HTR-8/SVneo (cell line): ENCODE measurements at regions not wholly inside any gene's neighbourhood (a gene's known extent, or its start where the extent isn't known, plus 50 kb on each side); places are given as distances from the start of the nearest gene placed in this dataset.
A peak's percentile ranks its signal among the peaks of the same experiment; 100 is the strongest.
"Not testable (repeated sequence)": the region's sequence is repeated elsewhere in the genome, so short reads cannot be mapped to it uniquely, and the experiment has no call there.

Experiments
- DNase-seq: peaks from one replicate; pipeline ENCODE4 v3.0.0; 2011; ENCODE audit warnings: low spot score, mixed read lengths; ENCODE audit not compliant: insufficient read length
- FAIRE-seq: peaks from 2 replicates; lab custom pipeline; 2011; peaks lifted over from hg19 to GRCh38; lab: Jason Lieb, UNC

DNA sequence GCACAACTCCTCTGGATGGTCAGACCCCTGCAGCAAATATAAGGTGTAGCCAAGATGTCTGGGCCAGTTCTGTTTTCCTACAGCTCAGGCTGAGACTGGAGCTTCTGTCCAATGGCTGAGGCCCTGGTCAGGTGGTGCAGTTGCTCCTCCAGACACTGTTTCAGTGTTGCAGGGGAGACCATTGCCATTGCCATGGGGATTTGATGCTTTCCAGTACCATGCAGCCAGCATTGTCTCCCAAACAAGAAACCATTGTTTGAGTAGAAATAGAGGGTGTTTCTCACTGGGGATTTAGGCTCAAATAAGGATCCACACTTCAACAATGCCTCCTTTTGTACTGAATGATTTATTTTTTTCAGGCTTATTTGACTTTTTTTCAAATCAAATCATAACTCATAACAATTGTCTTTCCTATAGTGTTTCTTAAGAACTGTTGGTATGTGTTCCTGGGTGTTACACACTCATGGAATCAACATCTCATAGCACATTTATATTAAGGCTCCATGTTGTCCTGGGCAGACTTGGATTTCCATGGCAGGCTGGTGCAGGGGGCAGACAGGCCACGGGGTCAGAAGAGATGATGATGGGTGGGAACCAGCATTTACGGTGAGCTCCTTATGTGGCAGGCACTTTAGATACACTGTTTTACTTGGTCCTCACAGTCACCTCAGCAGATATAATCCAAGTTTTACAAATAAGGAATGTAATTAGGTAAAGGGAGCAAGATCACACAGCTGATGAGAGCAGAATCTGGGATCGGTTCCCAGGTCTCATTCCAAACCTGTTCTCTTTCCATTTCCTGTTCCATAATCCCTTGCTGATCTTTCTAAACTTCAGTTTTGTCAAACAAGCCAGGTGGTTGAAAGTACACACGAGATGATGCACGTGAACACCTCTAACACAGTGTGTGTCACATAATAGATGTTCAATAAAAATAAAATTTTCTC is 95.9 kb upstream of the GNAQ start:
- FAIRE-seq, result no peak
- DNase-seq, result no peak

DNA sequence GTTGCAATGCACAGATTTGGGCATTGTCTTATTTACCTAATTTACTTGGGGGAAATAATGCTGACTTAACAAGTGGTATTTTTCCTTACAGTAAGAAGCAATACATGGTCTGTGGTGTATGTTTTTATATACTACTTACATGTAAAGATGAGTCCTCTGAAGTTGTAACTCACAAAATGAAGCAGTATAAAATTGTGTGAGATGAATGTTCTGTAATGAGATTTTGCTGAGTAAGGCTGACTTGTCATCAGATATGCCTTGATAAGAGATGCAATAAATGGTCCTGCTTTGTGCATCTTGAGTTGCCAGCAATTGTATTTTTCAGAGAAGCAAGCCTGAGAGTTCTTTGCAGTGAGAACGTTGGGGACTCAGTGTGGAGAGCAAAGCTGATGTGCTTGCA is 92.2 kb upstream of the GNAQ start:
- no peak for DNase-seq
- FAIRE-seq, result no peak

DNA sequence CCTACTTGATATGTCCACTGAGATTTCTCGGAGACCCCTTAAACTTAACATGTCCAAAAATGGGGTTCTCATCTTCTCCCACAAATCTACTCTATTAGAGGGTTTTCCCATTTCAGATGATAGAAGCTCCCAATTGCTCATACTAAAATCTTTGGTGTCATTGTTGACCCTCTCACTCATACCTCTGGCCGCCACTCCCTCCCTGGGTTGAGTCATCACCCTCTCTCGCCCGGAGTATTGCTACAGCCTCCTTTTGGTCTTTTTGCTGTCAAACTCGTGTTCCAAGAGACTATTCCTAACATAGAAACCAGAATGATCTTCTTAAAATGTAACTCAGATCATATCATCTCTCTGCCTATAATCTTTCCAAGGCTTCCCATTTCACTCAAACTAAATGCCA is 91.0 kb upstream of the GNAQ start:
- DNase-seq (no peak), FAIRE-seq (no peak)

DNA sequence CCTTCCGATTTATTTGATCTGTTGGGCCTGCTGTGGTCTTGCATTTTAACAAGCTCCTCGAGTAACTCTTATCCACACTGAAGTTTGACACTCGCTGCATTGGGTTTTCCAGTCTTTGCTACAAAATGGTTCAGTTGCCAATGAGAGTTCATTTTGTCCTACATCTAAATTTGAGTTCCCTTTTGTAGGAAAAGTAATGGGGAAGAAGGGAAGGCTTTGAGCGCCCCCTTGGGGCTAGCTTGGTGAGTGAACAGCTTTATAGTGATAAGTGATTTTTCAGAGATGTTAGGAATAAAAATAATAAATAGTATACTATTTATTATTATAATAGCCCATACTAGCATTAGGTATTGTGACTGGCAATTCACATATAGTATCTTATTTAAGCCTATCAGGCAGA is 89.9 kb upstream of the GNAQ start:
- DNase-seq (peak; percentile 29), FAIRE-seq (no peak)

DNA sequence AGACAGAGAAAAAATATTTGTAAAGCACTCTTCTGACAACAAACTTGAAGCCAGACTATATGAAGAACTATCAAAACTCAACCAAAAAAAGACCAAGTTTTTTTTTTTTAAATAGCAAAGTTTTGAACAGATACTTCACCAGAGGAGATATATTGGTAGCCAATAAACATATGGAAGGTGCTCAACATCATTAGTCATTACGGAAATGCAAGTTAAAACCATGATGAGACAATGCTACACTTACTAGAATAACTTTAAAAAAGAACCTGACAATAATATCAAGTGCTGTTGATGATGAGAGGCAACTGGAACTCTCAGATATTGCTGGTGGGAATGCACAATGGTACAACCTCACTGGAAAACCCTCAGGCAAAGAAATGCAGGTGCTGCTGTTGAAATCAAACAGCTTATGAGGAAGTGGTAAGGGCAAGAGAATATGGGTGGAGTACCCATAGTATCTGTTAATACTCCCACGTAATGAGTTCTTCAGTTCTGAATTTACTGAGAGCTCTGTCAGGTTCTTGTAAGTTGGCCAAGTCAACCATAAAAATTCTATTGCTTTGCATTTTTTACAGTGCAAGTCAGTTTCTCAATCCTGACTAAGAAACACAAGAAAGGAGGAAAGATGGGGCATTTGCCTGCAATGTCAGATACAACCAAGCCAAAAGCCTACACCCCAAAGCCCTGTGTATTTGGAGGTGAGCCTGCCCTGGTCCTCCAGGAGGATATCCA is 87.3 kb upstream of the GNAQ start:
- FAIRE-seq, result no peak
- DNase-seq, result no peak

DNA sequence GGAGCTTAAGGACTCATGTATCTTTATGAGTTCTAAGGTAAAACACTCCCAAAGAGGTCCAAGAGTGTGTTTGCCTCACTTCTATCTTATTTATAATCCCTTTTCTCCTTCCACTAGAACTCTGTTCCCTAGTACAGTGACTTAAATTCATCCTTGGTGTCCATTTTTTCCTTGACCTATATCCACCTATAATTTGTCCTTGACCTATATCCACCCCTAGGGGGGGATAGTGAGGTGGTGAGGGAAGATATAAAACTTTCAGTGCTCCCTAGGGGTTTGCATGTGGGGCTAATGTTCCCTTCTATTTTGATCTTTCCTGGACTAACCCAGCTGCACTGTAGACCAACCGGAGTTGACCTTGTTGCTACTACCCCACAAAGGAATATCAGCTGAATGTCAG is 83.5 kb upstream of the GNAQ start:
- FAIRE-seq (no peak), DNase-seq (no peak)

DNA sequence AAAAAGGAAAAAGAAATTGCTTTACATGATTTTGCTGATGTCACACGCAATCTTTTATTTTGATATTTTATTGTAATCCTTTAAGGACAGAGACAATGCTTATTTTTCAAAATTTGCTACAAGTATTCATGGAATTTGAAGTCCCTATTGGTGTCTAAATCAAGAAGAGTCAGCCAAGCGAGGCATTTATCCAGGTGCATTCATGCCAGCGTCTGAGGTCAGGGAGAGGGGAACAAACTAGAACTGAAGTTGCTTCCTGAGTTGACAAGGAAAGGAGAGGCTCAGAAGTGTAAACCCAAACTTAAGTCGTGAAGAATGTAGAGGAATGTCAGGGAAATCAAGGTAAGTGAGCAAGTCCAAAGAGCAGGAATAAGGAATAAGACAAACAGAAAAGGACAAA is 83.0 kb upstream of the GNAQ start:
- no peak for DNase-seq
- FAIRE-seq, result no peak

DNA sequence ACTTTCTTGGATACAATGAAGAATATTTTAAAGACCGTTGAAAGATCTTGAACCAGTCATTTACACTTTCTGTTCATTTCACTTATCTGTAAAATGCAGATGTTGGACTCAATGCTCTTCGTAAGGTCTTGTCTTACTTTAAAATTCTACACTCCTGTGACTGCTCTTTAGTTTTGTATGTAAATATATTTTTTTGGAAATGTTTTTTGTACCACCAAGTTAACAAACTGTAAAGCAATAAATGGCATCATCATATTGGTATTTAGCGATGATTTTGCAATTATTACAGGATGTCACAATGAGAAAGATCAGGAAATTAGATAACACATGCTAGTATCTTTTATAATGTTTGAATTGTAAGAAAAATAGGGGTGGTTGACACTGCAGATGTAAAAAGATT is 80.8 kb upstream of the GNAQ start:
- FAIRE-seq (no peak), DNase-seq (no peak)

DNA sequence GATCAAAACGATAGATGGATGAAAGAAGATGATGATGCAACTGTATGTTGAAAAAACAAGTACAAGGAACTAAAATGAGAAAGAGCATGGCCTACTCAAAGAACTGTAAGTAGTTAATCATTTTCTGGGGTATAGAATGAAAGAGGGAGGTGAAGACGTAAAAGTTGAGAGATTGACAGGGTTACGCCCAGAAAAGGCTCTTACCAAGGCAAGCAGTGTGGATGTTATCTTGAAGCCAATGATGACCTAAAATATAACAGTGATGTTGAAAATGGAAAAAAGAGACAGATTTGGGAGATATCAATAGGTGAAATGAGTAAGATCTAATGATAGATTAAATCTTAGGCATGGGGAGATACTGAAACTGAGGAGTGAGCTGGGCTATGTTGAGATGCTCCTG is 80.4 kb upstream of the GNAQ start:
- FAIRE-seq (no peak), DNase-seq (no peak)

DNA sequence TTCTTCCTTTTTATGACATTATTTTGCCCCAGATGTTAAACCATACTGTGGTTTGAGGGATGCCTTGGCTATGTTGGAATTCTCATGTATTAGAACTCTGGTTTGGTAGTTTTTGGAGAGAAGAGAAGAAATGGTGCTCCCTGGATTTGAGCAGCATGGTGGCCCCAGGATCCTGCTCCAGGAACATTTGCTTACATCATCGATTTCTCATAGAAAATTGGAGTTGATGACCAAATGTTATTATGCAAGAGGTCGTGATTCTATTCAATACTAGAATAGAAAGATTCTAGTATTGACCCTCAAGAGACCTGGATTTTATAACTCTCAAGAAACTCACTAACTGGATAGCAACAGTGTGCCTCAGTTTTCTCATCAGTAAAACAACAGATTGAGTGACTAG is 77.5 kb upstream of the GNAQ start:
- FAIRE-seq, result no peak
- DNase-seq, result no peak

DNA sequence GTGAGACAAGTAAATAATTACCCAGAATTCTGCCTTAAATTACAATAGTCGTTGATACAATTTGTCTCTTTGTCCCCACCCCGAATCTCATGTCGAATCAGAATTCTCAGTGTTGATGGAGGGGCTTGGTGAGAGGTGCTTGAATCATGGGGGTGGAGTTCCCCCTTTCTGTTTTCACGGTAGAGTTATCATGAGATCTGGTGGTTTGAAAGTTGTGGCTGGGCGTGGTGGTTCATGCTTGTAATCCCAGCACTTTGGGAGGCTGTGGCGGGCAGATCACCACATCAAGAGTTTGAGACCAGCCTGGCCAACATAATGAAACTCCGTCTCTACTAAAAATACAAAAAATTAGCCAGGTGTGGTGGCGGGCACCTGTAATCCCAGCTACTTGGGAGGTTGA is 75.0 kb upstream of the GNAQ start:
- FAIRE-seq, DNase-seq: not testable (repeated sequence)

DNA sequence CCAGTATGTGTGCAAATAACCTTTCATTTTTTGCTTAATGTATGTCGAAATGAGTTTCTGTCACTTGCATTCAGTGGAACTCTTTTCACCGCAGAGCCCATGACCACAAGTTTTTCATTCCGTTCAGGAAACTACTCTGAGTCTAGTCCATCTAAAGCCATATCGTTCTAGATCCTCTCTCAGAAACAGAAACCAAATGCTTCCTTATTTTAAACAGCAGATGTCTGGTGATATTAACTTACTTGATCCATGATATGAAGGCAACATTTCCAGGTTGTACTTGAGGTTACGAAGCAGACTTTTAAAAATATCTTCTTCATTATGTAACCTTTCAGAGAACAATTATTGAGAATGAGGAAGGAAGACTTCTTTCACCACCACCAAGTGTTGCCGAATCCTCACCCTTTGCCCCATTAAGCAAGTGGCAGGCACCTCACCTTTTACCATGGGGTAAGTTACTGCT is 72.4 kb upstream of the GNAQ start:
- FAIRE-seq, result no peak
- DNase-seq, result no peak

DNA sequence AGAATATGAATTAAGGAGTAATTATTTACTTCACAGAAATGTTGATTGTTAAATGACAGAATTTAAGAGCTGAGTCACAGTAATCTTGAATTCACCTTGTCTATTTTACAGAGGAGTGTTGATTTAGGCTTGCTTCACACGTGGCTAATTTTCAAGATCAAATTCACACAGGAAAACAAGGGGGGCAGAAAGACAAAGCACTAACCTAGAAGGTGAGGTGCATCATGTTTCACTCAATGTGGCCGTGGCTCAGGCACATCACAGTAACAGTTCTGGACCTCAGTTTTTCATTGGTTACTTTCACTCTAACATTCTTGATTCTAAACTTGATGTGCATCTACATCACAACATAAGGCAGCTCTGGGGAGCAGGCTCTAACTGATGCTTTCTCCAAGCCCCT is 69.6 kb upstream of the GNAQ start:
- FAIRE-seq (no peak), DNase-seq (no peak)

DNA sequence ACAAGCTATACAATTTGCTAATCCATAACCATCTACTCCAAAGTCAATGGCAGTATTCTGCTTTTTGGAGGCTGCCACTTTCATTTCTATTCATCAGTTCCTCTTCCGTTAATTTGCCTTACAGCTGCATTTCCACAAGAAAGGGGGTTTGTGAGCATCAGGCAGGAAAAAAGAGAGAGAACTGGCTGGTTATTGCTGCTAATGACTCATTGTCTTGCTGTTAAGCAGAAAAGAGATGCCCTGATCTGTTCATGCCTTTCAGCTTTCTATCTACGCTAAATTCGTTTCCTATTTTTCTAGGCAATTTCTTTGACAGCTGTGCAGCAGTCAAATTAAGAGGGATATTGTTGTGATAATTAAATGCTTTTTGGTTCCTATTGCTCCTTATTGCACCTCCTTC is 65.9 kb upstream of the GNAQ start:
- FAIRE-seq (no peak), DNase-seq (no peak)

DNA sequence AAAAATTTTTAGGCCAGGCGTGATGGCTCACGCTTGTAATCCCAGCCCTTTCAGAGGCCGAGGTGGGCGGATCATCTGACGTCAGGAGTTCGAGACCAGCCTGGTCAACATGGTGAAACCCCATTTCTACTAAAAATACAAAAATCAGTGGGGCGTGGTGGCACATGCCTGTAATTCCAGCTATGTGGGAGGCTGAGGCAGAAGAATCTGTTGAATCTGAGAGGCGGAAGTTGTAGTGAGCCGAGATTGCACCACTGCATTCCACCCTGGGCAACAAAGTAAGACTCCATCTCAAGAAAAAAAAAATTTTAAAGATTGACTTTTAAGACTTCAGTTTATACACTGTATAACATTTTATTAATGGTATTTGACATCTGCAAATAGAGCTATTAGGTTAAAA is 60.1 kb upstream of the GNAQ start:
- no peak for FAIRE-seq
- DNase-seq, result no peak

DNA sequence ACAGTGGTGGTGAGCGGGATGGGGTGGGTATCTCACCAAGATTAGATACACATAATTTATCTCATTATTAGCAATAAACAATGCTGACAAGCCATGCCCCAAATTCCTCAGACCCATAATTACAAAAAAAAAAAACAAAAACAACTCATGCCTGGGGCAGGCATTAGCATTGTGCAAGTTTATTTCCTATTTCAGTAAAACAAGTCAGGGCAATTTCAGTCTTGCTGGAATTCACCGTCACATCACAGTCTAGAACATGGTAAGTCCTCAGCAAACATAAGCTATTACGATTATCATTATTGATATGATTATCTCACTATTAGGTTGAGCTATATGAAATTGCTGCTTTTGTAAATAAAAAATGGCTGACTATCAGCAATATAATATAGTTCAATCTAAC is 57.5 kb upstream of the GNAQ start:
- DNase-seq (no peak), FAIRE-seq (no peak)

DNA sequence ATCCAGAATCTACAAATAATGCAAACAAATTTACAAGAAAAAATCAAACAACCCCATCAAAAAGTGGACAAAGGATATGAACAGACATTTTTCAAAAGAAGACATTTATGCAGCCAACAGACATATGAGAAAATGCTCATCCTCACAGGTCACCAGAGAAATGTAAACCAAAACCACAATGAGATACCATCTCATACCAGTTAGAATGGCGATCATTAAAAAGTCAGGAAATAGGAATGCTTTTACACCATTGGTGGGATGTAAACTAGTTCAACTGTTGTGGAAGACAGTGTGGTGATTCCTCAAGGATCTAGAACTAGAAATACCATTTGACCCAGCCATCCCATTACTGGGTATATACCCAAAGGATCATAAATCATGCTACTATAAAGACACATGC is 56.6 kb upstream of the GNAQ start:
- DNase-seq, FAIRE-seq: not testable (repeated sequence)
